COLO829 (cell line): ENCODE measurements at regions not wholly inside any gene's neighbourhood (a gene's known extent, or its start where the extent isn't known, plus 50 kb on each side); places are given as distances from the start of the nearest gene placed in this dataset.
"Not testable (repeated sequence)": the region's sequence is repeated elsewhere in the genome, so short reads cannot be mapped to it uniquely, and the experiment has no call there.

ENCODE experiments used
- DNase-seq: peaks from one replicate; pipeline ENCODE4 v3.0.0; 2012; ENCODE audit warnings: low spot score

DNA sequence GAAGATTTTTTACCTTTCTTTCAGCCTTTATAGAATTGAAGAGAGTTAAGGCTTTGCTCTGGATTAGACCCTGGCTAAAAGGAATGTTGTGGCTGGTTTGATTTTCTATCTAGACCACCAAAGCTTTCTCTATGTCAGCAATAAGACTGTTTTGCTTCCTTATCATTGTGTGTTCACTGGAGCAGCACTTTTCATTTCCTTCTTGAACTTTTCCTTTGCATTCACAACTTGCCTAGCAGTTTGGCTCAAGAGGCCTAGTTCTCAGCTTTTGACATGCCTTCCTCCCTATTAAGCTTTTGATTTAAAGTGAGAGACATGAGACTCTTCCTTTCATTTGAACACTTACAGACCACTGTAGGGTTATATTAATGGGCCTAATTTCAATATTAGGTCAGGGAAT is 64.1 kb upstream of the USP15 start:
- DNase-seq: no peak

DNA sequence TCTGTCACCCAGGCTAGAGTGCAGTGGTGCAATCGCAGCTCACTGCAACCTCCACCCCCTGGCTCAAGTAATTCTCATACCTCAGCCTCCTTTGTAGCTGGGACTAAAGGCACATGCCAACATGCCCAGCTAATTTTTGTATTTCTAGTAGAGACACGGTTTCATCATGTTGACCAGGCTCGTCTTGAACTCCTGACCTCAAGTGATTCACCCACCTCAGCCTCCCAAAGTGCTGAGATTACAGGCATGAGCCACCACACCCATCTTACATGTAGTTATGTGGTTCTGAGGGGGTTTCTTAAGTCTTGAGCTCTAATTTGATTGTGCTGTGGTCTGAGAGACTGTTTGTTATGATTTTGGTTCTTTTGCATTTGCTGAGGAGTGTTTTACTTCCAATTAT is 57.3 kb upstream of the USP15 start:
- not testable (repeated sequence) for DNase-seq

DNA sequence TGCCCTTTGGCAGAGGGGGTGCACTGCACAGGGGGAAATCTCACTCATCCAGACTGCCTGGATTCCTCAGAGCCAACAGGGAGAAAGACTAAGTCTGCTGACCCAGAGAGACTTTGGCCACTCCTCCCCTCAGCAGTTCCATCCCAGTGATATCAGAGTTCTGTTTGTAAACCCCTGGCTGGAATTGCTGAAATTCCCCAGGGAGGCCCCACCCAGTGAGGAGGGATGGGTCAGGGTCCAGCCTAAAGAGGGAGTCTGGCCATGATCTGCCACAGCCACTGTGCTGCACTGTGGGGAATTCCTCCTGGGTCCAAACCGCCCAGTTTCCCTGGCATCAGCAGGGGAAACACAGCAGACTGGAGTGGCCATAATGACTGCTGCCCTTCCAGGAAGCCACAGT is 54.9 kb upstream of the USP15 start:
- no peak for DNase-seq

DNA sequence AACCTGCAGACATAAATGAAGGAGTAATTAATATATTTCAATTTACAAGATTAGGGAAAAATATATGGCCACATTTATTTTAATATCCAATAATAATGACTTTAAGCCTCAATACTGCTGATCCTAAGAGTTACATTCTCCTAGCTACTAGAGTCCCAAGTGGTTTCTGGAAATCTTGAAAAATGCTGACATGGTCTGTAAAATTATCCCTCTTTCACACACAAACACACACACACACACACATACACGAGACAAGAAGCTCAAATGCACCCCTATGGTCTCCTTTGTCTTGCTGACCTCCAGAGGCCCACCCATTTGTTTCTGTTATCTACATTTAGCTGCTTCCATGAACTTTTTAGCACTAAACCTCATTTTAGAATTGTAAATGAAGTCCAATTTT is 53.0 kb upstream of the USP15 start:
- no peak for DNase-seq
